GM10266 (cell line): ENCODE measurements at regions not wholly inside any gene's neighbourhood (a gene's known extent, or its start where the extent isn't known, plus 50 kb on each side); places are given as distances from the start of the nearest gene placed in this dataset.
"Not testable (repeated sequence)": the region's sequence is repeated elsewhere in the genome, so short reads cannot be mapped to it uniquely, and the experiment has no call there.

Experiments
- DNase-seq: peaks from one replicate; pipeline ENCODE4 v3.0.0; 2012; ENCODE audit errors: extremely low spot score
- TF ChIP-seq, protein P1 (sequence below): IDR thresholded peaks from 2 replicates; pipeline ENCODE4 v1.5.1; 2012; ENCODE audit warnings: mild to moderate bottlenecking, low read depth; ENCODE audit not compliant: control insufficient read depth, insufficient read depth; ENCODE audit errors: missing control alignments

DNA sequence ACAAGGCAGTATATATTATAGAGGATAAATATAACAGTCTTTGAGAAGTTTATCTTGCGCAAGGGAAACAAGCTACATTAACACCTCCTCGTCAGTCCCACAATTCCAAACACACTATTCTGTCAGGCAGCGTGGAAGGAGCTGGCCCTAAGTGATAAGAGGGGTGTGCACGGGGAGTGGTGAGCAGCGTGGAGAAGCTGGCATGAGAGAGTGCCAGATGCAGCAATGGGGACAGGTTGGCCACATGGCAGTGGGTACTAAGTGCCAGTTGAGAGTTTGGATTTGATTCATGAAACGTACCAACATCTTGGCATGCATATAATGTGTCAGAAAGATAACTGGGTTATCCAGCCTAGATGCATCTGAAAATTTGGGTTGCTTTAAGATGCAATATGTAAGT, 460.2 kb downstream of the ICE1 start:
- TF ChIP-seq, protein P1, sequence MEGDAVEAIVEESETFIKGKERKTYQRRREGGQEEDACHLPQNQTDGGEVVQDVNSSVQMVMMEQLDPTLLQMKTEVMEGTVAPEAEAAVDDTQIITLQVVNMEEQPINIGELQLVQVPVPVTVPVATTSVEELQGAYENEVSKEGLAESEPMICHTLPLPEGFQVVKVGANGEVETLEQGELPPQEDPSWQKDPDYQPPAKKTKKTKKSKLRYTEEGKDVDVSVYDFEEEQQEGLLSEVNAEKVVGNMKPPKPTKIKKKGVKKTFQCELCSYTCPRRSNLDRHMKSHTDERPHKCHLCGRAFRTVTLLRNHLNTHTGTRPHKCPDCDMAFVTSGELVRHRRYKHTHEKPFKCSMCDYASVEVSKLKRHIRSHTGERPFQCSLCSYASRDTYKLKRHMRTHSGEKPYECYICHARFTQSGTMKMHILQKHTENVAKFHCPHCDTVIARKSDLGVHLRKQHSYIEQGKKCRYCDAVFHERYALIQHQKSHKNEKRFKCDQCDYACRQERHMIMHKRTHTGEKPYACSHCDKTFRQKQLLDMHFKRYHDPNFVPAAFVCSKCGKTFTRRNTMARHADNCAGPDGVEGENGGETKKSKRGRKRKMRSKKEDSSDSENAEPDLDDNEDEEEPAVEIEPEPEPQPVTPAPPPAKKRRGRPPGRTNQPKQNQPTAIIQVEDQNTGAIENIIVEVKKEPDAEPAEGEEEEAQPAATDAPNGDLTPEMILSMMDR: no peak
- DNase-seq: no peak

DNA sequence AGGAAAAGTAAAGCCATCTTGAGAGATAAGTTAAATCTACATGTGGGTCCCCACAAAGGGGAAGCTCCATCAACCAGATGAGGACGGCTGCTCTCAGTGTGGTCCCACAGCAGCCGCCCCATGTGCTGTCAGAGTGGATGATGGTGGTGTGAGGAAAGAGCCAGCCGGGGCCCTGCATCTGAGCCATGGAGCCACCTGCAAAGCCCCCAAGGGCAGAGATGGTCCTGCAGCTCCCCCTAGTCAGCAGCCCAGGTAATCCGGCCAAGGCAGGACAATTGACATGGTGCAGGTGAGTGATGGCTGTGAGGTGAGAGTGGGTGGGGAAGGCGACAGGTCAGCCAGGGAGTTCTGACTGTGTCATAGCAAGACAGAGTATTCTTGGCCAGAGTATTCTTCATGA, 458.8 kb downstream of the ICE1 start:
- TF ChIP-seq, protein P1: peak; percentile 52
- DNase-seq: no peak

DNA sequence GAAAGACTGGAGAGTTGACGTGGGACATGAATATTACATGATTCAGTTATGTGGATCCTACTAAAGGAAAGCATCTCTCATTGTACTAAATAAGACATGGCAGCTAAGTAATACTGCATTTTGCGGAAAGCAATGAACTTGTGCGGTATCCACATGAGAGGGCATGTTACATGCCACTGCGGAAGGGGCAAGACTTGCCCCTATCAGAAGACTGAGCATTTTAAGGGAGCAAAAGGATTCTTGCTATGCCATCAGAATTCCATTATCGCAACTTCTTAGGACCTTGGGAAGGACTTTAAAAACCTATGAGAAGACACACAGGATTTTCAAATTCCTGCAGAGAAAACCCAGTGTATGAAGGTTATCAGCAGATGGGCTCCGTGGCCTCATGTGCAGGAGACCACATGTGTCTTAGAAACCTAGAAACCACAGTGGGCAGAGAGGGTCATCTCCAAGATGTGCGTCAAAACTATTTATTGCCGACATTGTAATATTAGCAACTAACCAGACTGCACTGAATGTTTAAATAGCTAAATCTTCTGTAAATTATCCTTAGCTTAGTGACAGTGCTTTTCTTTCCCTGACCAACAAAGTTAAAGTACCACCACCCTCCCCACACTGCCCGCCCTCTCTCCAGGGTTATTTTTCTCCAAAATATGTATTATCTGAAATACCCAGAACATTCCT, 457.7 kb downstream of the ICE1 start:
- DNase-seq: no peak
- TF ChIP-seq, protein P1: no peak

DNA sequence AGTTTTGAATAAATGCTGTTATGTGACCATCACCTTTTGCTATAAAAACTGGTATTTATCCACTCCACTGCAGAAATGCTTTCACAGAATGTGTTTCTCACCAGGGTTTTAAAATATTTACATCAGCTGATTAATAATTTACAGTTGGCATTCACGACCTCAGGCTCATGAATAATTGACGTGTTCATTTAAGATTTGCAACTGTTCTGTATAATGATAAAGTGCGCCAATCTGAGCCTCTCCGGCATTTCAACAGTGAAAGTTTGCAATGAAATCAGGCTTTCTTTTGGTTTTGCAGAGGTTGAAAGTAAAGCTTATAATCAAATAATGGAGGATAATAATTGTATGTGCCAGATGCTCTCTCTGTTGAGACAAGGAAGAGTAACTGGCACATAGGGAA, 434.9 kb downstream of the ICE1 start:
- TF ChIP-seq, protein P1: no peak
- DNase-seq: no peak

DNA sequence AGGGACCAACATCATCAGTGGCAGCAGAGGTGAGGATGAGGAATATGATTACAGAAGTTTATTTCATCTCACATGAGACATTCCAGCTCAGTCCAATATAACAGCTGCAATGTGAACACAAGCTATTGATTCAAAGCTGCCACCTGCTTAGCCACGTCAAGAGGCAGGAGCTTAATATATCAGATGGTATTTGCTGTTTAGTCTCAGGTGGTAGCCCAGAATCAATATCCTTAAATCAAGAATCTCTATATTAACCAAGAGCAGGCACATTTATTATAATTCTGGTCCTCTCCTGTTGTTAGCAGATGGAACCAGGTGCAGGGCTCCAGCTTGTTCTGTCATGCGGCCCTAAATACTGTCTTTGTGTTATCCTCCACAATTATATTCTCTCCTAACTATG, 431.6 kb downstream of the ICE1 start:
- DNase-seq: no peak
- TF ChIP-seq, protein P1: no peak

DNA sequence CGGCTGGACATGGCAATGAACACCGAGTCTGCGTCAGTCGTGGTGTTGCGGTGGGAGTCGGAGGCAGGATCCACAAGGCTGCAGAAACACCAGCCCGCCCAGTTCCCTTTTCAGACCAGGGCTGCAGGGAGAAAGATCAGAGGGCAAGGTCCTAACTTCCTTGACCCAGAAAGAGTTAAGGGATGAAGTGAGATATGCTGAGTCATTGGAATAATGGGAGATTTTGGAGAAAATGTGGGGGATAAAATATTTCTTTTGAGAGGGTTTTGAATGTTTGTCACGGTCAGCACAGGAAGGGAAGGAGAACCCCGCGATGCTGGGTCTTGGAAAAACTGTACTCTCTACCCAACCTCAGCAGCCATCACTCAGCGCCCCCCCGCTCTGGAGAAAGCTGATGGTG, 416.0 kb downstream of the ICE1 start:
- DNase-seq: no peak
- TF ChIP-seq, protein P1: no peak

DNA sequence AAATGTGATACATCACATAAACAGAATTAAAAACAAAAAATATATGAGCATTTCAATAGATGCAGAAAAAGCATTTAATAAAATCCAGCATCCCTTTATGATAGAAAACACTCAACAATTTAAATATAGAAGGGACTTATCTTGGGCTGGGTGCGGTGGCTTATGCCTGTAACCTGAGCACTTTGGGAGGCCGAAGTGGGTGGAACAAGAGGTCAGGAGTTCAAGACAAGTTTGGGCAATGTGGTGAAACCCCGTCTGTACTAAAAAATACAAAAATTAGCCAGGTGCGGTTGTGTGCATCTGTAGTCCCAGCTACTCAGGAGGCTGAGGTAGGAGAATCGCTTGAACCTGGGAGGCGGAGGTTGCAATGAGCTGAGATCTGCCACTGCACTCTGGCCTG, 409.1 kb downstream of the ICE1 start:
- DNase-seq: not testable (repeated sequence)

DNA sequence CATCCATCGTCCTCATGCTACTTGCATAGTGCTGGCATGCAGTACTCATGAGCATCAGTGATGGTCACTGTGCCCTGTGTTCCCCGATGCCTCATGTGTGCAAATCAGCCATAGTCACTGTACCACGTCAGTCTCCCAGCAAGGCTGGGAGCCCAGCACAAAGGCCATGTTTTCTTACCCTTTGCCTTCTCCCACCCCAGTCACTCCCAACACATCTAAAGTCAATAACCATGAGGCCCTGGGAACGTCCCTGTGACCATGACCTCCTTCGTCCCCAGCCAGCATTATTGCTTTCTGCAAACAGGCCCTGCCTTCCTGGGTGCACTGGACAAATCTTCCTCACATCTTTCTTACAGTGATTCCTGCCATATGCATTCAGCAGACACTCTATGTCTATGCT, 406.1 kb downstream of the ICE1 start:
- DNase-seq: no peak
- TF ChIP-seq, protein P1: no peak
